HG03095 (cell line): ENCODE measurements at regions not wholly inside any gene's neighbourhood (a gene's known extent, or its start where the extent isn't known, plus 50 kb on each side); places are given as distances from the start of the nearest gene placed in this dataset.
A peak's percentile ranks its signal among the peaks of the same experiment; 100 is the strongest.

ENCODE experiments used
- ATAC-seq: cut with Tn5 transposase; IDR thresholded peaks from one replicate; pipeline ENCODE4 v1.9.1; 2021; ENCODE audit warnings: moderate library complexity; ENCODE audit not compliant: unreplicated experiment

DNA sequence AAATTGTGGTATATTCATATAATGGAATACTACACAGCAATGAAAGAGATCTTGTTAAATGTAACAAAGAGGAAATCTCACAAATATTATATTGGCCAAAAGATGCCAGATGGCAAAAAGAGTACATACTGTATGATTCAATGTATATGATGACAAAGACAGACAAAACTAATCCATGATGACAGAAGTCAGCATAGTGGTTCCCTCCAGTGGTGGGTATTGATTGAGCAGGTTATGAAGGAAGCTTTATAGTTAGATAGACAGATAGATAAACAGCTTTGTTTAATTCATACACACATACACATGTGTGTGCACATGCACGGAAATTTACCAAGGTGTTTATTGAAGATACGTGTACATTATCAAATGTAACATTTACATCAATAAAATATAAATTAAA is 74.4 kb upstream of the SMIM36 start:
- ATAC-seq, result no peak

DNA sequence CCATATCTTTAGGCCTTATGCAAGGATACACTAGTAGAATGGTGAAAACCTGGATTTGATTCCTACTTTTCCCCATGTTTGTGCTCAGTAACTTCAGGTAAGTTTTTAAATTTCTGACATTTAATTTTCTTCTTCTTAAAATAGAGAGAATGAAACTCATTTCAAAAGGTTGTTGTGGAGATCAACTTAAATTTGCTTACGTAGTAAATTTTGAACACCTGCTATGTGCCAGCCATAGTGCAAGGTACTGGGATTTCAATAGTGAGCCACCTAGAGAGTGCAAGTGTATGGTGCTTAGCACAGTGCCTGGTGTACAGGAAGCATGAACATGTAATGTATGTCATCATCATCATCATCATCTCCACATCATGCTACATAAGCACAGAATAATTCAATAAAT is 73.6 kb upstream of the SMIM36 start:
- ATAC-seq, result no peak

DNA sequence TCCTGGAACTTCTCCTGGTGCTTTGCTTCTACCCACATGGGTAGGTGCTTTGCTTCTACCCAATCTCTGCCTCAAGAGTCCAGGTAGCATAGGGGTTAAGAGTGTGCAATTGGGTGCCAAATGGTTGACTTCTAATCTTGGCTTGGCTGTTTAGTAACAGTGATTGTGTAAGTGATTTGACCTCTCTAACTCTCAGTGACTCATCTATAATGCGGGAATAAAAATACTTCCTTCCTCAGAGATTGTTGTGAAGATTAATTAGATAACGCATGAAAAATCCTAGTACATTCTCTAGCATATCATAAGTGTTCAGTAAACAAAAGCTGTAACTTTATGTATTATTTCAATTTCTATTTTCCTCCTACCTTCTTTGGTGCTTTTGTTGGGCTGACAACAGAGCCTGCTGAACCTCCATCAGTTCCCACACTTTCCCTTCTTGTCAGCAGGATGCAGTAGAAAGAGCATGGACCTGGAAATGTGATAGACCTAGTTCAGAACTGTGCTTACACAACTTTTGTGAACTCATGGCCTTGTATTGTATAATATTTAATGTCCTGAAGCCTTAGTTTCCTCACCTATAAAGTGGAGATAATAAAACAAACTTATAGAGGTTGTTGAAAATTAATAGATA is 72.9 kb upstream of the SMIM36 start:
- no peak for ATAC-seq

DNA sequence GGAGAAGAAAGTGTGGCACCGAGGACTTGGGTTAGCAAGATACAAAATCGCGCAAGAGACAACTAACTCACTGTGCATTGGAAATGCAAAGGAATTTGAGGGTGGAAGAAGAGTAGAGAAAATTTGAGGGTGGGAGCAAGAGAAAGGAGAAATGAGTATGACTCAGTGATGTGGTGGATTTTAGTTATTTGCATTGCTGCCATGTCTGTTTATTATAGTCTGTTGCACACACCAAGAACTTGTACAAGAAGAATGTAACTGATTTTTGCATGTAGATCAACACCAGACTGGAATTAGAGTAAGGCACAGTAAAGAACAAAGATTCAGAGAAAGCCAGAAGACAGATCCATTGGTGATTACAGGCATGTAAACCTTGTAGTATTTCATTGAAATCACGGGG is 71.6 kb upstream of the SMIM36 start:
- no peak for ATAC-seq

DNA sequence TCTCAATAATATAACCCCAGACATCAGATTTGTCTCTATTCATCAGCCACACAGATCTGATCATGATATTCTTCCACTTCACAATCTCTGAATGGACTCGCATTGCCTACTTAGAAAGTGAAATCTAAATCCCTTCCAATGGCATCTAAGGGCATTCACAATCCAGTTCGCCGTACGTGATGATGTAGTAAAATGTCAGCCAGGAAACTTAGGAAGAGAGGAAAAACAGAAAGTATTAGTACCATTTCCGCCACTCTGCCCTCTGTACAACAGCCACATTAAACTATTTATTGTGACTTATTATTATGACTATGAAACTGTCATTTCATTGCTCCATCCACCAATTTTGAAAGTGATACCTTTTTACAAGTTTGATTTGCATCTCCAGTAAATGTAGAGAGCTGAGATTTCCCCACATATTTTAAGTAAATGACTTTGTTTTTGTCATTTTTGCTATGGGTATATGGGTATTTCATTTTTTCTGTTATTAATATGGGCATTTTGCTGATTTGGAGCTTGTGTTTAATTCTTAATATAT is 69.4 kb upstream of the SMIM36 start:
- ATAC-seq, result peak; percentile 53

DNA sequence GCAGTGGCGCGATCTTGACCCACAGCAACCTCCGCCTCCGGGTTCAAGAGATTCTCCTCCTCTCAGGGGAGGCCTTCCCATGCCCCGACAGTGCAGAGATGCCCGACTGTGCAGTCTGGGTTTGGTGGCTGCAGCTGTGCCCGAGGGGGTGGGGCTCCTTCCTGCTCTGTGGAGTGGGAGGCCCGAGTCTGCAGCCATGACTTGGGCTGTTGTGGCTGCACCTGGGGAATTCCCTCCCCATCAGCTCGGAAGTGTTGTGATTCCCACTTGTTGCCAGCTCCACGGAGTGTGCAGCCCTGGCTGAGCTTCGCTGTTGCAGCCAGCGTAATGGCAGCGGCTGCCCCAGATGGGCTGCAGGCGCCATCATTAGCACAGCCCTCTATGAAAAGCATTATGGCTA is 66.4 kb upstream of the SMIM36 start:
- ATAC-seq, result peak; percentile 19

DNA sequence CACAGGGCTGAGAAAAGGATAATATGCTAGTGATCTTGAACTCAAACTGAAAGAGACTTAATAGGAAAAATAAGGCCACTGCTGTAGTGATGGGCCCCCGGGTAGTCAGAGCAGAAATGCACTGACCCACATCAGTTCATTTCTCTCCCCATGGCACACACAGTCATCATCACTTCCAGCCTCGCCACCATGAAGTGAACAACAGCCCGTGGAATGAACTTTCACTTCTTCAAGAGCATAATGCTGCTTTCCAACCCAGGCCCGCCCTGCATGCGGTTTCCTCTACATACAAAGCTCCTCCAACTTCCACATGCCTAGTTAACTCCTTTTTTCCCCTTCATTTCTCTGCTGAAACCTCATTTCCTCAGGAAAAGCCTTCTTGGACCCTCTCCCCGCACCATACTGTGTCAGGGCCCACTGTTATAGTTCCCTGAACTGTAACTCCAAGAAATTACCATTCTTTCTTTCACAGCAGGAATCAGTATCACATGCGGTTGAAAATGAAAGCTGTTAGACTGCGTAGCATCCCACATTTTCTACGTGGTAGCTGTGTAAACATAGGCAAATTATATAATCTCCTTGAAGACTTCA is 65.8 kb upstream of the SMIM36 start:
- peak; percentile 48 for ATAC-seq

DNA sequence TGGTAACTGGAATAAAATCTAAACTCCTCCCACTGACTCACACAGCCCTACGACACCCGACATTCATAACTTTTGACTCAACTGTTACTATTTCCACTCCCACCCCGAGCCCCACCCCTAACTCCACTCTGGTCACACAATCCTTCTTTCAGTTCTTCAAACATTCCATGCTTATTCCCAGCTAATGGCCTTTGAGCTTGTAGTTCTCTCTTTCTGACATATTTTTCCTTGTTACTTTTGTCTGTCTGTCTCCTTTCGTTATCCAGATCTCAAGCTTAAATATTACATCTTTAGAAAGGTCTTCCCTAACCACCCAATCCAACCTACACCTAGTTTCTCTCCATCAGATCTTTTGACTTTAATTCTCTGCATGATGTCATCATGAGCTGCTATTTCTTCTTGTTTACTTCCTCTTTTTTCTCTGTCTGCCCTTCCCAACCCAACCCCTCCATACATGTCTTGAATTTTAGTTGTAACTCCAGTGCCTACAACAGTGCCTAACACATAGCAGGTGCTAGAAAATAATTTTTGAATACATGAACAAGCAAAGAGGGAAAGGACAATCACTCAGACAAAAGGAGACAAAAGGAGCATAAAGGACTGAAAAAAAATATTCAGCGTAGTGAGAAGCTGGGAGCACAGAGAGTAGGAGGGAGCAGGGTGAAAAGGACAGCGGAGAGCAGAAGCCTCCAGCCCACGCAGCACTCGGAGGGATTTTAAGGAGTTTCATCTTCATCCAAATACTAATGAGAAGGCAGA is 65.2 kb upstream of the SMIM36 start:
- no peak for ATAC-seq

DNA sequence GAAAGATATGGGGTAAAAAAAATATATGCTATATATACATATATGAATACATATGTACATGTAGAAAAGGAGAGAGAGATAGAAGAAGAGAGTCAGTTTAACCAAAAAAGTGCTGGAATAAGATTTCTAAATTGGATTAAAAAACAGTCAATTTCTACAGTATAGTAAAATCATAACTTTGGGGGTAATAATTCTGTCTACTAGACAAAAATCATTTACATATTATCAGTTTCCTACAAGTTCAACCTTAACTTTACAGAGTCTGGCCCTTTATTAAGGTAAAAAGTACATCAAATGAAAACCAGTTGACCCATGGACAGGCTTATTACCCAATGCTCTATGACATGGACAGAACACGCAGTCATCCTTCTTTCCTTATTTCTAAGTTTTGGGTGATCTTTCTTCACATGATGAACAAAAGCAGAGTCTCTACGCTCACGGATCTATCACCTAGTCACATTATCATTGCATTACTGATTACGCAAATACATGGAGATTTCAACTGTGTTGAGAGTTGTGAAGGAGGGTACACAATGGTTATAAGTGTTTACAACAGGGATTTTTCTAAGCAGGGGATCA is 63.9 kb upstream of the SMIM36 start:
- no peak for ATAC-seq

DNA sequence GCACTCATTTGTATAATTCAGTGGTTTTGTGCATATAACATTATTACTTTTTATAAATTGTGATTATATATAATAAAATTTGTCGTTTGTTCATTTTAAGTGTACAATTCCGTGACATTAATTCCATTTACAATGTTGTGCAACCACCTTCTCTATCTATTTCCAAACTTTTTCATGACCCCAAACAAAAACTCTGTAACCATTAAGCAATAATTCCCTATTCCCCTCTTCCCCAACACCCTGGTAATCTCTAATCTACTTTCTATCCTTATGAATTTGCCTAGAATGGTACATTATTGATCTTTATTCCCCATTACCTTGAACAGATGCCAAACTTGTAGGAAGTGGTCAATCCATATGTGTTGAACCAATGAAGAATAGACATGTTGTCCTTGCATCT is 61.3 kb upstream of the SMIM36 start:
- ATAC-seq, result no peak

DNA sequence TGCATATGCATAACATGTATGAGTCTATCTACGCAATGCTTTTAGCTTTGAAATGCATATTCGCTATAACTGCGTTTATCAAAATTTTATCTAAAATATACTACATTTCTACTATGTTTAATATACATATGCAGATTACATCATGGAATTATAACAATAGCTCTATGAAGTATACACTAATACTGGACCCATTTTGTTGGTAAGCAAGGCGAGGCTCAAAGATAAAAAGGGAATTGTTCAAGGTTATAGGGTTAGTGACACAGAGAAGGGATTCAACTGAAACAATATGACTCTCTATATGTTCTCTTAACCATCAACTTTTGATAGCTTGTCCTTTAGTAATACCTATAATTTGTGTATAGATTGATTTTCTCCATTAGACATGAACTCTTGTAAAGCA is 60.9 kb upstream of the SMIM36 start:
- ATAC-seq, result no peak

DNA sequence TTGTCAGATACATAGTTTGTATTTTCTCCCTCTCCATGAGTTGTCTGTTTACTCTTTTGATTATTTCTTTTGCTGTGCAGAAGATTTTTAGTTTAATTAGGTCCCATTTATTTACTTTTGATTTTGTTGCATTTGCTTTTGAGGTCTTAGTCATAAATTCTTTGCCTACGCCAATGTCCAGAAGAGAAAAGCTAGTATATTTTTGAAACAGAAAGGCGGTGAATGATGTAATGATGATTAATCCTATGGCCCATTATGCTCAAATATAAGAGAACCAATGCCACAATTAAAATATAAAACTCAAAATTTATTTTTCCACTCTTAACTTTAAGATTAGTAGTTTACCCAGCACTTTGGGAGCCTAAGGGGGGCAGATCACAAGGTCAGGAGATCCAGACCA is 59.8 kb upstream of the SMIM36 start:
- ATAC-seq, result no peak

DNA sequence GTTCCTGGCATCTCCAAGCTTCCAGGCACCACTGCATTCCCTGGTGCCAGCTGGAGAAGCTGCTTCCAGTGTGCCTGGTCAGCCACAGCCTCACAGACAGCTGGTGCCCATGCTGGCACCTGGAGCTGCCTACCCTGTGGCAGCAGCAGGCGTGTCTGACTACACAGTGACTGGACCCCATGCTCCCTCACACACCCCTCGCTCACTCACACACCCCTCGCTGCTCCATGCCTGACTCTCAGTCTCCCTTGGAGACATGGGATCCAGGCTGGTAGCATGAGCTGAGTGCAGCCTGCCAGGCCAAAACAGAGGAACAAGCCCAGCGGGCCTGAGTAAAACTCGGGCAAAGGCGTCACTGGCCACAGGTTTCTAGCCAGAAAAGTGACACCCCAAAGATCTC is 59.1 kb upstream of the SMIM36 start:
- no peak for ATAC-seq

DNA sequence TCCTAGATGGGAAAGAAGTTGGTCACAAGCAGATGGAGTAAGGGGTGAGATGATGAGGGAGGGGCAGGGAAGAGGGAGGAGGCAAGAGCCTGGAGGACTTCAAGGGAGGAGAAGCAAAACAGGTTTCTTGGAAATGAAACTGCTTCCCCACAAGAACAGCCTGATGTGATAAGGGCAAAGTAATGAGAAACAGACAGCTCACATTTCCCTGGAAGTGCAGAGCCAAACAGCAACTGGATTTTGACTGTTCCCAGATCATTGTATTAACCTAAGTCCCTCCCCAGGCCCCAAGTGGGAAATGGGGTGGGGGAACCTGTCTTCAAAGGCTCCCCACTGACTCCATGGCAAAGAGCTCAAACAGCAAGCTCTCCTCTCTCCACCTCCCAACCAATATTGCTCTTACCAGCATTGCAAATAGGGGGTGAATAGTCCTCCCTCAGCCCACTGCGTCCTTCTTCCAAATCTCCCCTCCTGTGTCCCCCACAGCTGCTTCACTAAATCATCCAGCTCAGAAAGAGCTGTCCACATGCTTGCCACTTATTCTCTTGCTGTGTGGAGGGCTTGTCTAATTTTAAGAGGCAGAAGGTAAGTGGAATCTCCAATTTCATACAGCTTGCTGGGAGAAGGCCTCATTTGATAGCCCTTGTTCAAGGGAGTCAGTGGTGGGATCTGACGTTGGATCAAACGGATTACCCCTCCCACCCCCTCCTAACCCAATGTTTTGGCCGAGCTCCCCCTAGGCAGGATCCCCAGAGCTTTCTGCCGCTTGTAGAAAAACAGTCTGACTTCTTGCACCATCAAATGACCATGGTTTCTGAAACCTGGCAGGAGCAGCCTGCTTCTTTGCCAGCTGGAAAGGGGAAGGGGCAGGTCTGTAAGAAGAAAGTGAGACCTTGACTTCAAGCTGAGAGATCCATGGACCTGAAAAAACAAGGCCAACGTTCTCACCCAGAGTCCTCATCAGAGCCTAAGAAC is 56.3 kb upstream of the SMIM36 start:
- ATAC-seq, result no peak

DNA sequence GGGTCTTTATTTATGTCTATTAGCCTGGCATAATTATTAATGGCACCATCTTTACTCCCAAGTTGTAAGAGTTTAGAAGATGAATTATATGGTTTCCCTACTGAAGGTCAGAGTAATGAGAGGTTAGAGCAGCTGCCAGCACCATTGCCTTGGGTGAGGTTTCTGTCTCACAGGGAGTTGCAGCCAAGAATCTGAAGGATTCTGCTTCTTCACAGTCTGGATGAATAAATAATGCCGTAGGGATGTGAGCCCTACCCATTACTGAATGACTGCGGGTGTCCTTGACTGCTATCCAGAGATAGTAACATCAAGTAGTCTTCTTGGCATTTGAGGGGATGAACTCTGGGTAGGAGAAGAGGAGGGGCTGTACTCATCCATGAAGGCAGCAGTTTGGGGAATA is 52.8 kb upstream of the SMIM36 start:
- ATAC-seq, result no peak

DNA sequence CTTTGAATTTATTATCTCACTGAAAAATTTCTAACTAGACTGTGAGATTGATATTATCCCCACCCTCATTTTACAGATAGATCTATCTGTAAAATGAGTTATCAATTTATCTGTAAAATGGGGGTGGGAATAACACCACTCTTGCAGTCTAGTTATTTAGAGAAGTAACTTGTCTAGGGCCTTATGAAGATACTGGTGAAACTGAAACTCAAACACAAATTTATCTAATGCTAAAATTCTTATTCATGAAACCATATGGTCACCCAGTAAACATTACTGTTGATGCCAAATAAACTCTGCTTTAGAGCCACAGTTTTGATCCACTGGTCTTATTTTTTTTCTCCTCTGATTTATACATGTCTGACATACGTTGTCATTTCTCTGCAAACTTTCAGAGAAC is 52.1 kb upstream of the SMIM36 start:
- no peak for ATAC-seq

DNA sequence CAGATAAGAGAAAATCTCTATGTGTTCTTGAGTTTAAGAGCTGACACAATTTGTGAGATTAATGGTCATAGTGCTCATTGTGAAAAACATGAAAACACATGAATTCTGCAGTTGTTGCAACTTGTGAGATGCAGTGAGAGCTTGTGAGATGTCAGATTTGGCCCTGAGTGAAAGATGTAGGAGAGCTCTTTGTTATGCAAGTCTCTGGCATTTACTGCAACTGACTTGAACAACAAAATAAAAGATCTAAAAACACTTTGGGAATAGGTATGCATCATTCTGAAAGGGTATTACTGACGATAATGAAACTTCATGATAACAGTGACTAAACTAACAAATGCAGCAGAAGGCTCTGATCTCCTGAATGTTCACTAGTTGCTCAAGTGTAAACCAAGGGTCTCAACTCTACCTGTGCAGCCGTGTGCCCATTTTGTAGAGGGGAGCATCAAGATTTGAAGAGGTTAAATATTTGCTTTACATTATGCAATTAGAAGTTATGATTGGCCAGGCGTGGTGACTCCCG is 50.8 kb upstream of the SMIM36 start:
- no peak for ATAC-seq

DNA sequence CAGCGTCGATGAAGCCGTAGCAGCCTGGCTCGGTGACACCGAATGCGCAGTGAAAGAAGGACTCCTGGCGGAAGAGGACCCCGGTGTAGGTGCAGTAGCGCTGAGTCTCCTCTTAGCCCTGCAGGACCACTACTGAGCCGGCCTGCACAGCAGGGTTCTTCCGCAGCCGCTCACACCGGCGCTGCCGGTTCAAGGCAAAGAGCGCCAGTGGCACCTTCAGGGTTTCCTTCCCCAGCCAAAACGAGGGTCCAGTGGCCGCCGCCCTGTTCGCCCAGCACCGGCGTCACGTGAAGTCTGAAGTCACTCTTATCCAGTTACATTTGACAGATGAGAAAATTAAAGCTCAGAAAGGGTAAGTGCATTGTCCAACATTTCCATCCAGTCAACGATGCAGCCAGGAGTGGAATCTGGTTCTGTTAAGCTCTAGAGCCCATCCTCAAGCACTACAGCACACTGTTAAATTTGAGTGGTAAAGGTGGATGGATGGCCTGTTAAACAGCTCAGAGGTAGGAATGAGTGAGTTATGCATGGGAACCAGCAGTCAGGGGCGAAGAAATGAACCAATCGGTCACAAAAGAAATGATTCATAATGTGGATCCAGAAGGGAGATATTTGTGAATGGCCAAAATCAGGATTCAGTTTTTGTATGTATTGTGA is 50.2 kb upstream of the SMIM36 start:
- no peak for ATAC-seq
